Gastroesophageal sphincter (tissue), 4 donors: ENCODE measurements at regions not wholly inside any gene's neighbourhood (a gene's known extent, or its start where the extent isn't known, plus 50 kb on each side); places are given as distances from the start of the nearest gene placed in this dataset.

Experiments used
- ATAC-seq: fragments of 150-250 bp; one replicate; pipeline ENCODE4 v1.9.1; 2016; ENCODE audit warnings: mild to moderate bottlenecking, moderate library complexity
- H3K27ac ChIP-seq, 4 donors: fragments of 200-600 bp; sonication (generic) in 3 of 4; 1 replicate in 3 of 4; 2 replicates in 1 of 4; pipeline ENCODE4 v1.5.1; 2016 to 2019
- H3K27me3 ChIP-seq: fragments of 200-600 bp; sonication (generic); one replicate; pipeline ENCODE4 v1.5.1; 2019
- H3K36me3 ChIP-seq, 2 donors: fragments of 200-600 bp; sonication (generic); one replicate each; pipeline ENCODE4 v1.5.1; 2019; ENCODE audit warnings: control low read depth in 1 of 2
- H3K4me1 ChIP-seq, 3 donors: fragments of 200-600 bp; sonication (generic); 1 replicate in 2 of 3; 2 replicates in 1 of 3; pipeline ENCODE4 v1.5.1; 2016 to 2019; ENCODE audit warnings: control low read depth in 2 of 3
- H3K4me3 ChIP-seq, 2 donors: fragments of 200-600 bp; sonication (generic); one replicate each; pipeline ENCODE4 v1.5.1; 2019; ENCODE audit warnings: mild to moderate bottlenecking in 1 of 2, moderate library complexity in 1 of 2
- H3K9me3 ChIP-seq, 3 donors: fragments of 200-600 bp; sonication (generic); one replicate each; pipeline ENCODE4 v1.5.1; 2017 to 2019; ENCODE audit warnings: control low read depth in 2 of 3
- CTCF ChIP-seq, 4 experiments: fragments of 200-600 bp in 2 of 4; fragments of 450-650 bp in 2 of 4; sonication (generic) in 1 of 4; IDR thresholded peaks; one replicate each; pipeline ENCODE4 v1.5.1; 2017 to 2019; ENCODE audit warnings: antibody characterized with exemption in 4 of 4, mild to moderate bottlenecking in 2 of 4, moderate library complexity in 2 of 4
- EP300 ChIP-seq: sonication (generic); formaldehyde crosslinking; IDR thresholded peaks from one replicate; pipeline ENCODE4 v1.6.1; 2017; ENCODE audit warnings: antibody characterized with exemption, mild to moderate bottlenecking
- POLR2A ChIP-seq, 2 donors: fragments of 450-650 bp; IDR thresholded peaks; one replicate each; pipeline ENCODE4 v1.6.1; 2017; ENCODE audit warnings: antibody characterized with exemption in 2 of 2, mild to moderate bottlenecking in 2 of 2, moderate library complexity in 1 of 2
- POLR2AphosphoS5 ChIP-seq: sonication (generic); formaldehyde crosslinking; IDR thresholded peaks from one replicate; pipeline ENCODE4 v1.6.1; 2017; ENCODE audit warnings: antibody characterized with exemption
- WGBS, 2 donors: methylation state at CpG; one replicate each; pipeline ENCODE4 v1.1.5; 2018; ENCODE audit warnings: low coverage in 1 of 2; 5-methylcytosine and 5-hydroxymethylcytosine counted together

DNA sequence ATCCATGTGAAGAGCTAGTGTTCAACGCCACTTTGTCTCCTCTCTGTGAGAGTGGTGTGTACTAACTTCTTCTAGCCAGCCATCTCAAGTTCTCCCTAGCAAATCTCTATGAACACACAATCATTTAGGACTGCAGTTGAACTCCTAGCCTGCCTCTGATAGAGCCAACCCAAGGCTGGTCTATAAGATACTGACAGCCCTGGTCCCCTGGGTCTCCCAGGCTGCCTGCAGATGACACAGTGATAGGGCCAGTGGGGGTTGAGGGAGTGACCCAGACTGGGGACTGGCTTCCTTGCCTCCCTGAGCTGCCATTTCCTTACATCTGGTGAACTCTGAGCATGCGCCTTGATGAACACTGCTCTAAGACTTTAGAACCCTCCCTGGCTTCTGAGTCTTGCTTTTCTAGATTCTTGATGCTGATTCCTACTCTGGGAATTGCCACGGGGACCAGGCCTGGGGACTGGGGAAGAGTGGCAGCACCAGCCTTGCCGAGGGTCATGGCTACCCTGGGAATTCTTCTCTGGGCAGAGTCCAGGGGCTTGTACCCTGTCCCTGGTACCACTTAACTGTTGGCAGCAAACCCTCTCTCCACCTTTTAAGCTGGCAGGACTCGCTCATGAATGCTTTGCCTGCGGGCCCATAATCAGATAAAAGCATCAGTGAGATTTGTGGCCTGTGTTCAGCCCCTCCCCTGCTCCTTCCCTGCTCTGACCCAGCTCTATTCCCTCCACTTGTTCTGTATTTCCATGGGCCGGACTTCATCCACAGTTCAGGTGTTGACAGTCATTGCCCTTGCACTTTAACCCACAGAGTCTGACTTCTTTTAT, 130.8 kb upstream of the CHD6 start:
- H3K27me3 ChIP-seq, result peaks cover 32% of the 10 kb centered on the region
- WGBS, 2 donors, result 81 to 83% methylated on average over 4 to 6 of the region's 7 CpGs
- no peak for TF ChIP-seq POLR2A (IDR thresholded peaks at IDR 0.05)
- no peak for TF ChIP-seq CTCF (IDR thresholded peaks at IDR 0.05)
- no peak for TF ChIP-seq POLR2AphosphoS5
- TF ChIP-seq EP300, result no peak
- no peaks in the 10 kb centered on the region for H3K36me3 ChIP-seq
- no peak for ATAC-seq
- no peak overlapping the region for H3K4me3 ChIP-seq
- no peak overlapping the region for H3K27ac ChIP-seq
- no peaks in the 10 kb centered on the region for H3K4me1 ChIP-seq
- peaks cover 0 to 14% (median 0%) of the 10 kb centered on the region in 3 donors for H3K9me3 ChIP-seq

DNA sequence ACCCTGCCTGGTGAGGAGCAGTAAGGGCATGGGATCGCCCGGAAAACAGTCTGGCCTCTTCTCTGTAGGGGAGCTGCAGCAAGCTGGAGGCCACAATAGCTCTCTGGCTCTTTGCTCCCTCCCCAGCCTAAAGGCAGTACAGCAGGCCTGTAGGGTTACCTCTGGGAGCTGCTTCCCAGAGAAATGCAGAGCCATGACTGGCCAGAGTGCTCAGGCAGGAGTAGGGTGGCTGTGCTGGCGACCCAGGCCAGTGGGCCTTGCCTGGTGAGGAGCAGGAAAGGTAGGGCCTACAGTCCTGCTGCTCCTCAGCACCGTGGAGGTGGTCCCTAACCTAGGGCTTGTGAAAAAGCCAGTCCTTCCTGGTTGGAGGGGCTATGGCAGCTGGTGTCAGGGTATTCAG, 129.9 kb upstream of the CHD6 start:
- 40% methylated on average over 1 of the region's 4 CpGs; no CpG with 5 or more reads in 1 of the 2 donors for WGBS, 2 donors
- H3K27me3 ChIP-seq, result peaks cover 32% of the 10 kb centered on the region
- TF ChIP-seq EP300, result no peak
- no peak for TF ChIP-seq CTCF (IDR thresholded peaks at IDR 0.05)
- no peak for TF ChIP-seq POLR2A (IDR thresholded peaks at IDR 0.05)
- TF ChIP-seq POLR2AphosphoS5, result no peak
- H3K4me1 ChIP-seq, result no peaks in the 10 kb centered on the region
- peaks cover 0 to 14% (median 0%) of the 10 kb centered on the region in 3 donors for H3K9me3 ChIP-seq
- H3K4me3 ChIP-seq, result no peak overlapping the region
- ATAC-seq, result no peak
- no peaks in the 10 kb centered on the region for H3K36me3 ChIP-seq
- H3K27ac ChIP-seq, result no peak overlapping the region

- Histone ChIP-seq H3K36me3 (no peaks in the 10 kb centered on the region), H3K4me3 (no peak overlapping the region), H3K27me3 (peaks cover 32% of the 10 kb centered on the region), H3K4me1 (no peaks in the 10 kb centered on the region), H3K27ac (no peak overlapping the region), H3K9me3 (peaks cover 0 to 14% (median 0%) of the 10 kb centered on the region in 3 donors)
- no peak for ATAC-seq
- TF ChIP-seq EP300 (no peak), POLR2AphosphoS5 (no peak), POLR2A (IDR thresholded peaks at IDR 0.05) (no peak), CTCF (IDR thresholded peaks at IDR 0.05) (no peak)
Measured at GRCh38 chr20:41747226-41747625, 129.0 kb upstream of the CHD6 start.

DNA sequence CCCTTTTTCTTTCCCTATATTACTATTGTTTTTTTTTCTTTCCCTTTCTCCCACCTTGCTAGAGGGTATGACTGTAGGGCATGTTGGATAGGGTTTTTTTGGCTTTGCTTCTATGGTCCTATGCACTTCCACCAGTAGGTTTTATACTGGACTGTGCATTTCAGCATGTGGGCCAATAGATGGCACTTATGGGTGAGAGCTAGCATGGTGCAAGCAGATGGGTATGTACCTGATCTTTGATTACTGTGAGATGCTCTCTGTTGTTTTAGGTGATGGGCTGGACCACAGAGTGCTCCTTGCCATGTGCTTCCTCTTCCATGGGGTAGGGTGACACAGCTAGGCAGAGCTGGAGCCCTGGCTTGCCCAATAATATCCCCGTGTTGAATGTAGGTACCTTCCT, 128.5 kb upstream of the CHD6 start:
- ATAC-seq, result no peak
- no CpG with 5 or more reads among the region's 1 CpG for WGBS, 2 donors

More for the DNA sequence above, 128.5 kb upstream of the CHD6 start:
- Histone ChIP-seq H3K9me3 (peaks cover 0 to 14% (median 0%) of the 10 kb centered on the region in 3 donors), H3K4me3 (no peak overlapping the region), H3K27me3 (peaks cover 32% of the 10 kb centered on the region), H3K27ac (no peak overlapping the region), H3K36me3 (no peaks in the 10 kb centered on the region), H3K4me1 (no peaks in the 10 kb centered on the region)
- TF ChIP-seq POLR2A (IDR thresholded peaks at IDR 0.05) (no peak), EP300 (no peak), CTCF (IDR thresholded peaks at IDR 0.05) (no peak), POLR2AphosphoS5 (no peak)
